ENCODE measurements at regions not wholly inside any gene's neighbourhood (a gene's known extent, or its start where the extent isn't known, plus 50 kb on each side); places are given as distances from the start of the nearest gene placed in this dataset.

DNA sequence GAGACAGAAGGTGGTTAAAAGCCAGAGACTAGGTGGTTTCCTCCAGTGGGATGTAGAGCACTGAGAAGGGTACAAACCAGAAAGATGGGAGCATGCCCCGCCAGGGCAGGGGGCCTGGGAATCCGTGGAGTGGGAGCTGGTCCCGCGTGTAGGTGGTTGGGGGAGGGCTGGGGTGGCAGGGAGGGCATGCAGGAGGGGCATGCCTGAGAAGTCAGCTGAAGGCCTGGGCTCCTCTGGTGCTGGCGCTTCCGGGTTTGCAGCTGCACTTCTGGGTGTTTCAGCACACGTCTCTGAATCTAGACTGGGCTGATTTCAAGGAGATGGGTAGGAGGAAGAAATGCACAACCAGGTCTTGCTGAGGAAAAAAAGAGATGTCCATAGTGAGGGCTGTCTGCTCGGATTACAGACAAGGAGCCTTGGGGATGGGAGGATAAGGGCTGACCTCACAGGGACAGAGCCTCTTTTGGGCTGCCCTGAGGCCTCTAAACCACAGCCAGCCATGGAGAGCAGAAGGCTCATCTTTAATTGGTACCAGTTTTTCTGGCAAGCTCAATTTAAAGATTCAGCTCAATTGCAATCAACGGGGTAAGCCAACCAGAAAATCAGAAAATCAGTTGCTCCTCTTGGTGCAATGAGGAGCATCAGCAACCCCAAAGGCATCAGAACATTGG is 151.9 kb downstream of the FAM43A start:
- no peak overlapping the region for H3K27ac Mint-ChIP-seq (ENCODE audit: unreplicated experiment)
- no peak for DNase-seq
- H3K4me3 Mint-ChIP-seq (ENCODE audit: unreplicated experiment): no peak overlapping the region
- peaks cover 2% of the 10 kb centered on the region for H3K27me3 Mint-ChIP-seq (ENCODE audit: unreplicated experiment)
- H3K36me3 Mint-ChIP-seq (ENCODE audit: unreplicated experiment): peaks cover 4% of the 10 kb centered on the region
- no peak for TF ChIP-seq CTCF (IDR thresholded peaks at IDR 0.05; ENCODE audit: partially characterized antibody, unreplicated experiment)
- peaks cover 3% of the 10 kb centered on the region for H3K4me1 Mint-ChIP-seq (ENCODE audit: low read depth, unreplicated experiment)
- peaks cover 7% of the 10 kb centered on the region for H3K9me3 Mint-ChIP-seq (ENCODE audit: unreplicated experiment)

- no peak overlapping the region for H3K27ac Mint-ChIP-seq (ENCODE audit: unreplicated experiment)
- peaks cover 7% of the 10 kb centered on the region for H3K9me3 Mint-ChIP-seq (ENCODE audit: unreplicated experiment)
- H3K36me3 Mint-ChIP-seq (ENCODE audit: unreplicated experiment): peaks cover 4% of the 10 kb centered on the region
- TF ChIP-seq CTCF (IDR thresholded peaks at IDR 0.05; ENCODE audit: partially characterized antibody, unreplicated experiment): no peak
- H3K27me3 Mint-ChIP-seq (ENCODE audit: unreplicated experiment): peaks cover 2% of the 10 kb centered on the region
- H3K4me3 Mint-ChIP-seq (ENCODE audit: unreplicated experiment): no peak overlapping the region
- H3K4me1 Mint-ChIP-seq (ENCODE audit: low read depth, unreplicated experiment): peaks cover 3% of the 10 kb centered on the region
- no peak for DNase-seq
Measured at GRCh38 chr3:194838236-194838635, 152.6 kb downstream of the FAM43A start.

DNA sequence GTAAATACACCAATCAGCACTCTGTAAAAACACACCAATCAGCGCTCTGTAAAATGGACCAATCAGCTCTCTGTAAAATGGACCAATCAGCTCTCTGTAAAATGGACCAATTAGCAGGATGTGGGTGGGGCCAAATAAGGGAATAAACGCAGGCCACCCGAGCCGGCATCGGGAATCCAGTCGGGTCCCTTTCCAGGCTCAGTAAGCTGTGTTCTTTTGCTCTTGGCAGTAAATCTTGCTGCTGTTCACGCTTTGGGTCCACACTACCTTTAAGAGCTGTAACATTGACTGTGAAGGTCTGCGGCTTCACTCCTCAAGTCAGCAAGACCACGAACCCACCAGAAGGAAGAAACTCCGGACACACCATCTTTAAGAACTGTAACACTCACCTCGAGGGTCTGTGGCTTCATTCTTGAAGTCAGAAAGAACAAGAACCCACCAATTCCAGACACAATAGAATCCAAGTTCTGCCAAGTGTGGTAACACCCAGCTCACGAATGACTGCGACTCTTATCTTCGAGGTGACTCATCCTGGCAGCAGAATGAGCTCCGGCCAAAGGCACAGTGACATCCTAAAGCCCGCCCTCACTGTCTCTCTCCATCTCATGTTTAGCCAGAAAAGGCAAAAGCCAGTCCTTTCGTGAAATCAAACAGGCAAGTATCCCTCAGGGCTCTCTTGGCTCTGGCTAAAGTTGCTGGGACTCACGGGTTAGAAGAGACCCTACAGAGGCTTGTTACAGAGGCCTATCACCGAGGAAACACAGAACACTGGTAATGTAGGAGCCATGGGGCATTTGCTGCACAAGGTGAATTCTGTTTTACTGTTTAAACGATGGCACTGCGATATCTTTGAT is 155.2 kb downstream of the FAM43A start:
- no peak for DNase-seq
- Mint-ChIP-seq H3K4me3 (ENCODE audit: unreplicated experiment) (no peak overlapping the region), H3K4me1 (ENCODE audit: low read depth, unreplicated experiment) (no peaks in the 10 kb centered on the region), H3K27me3 (ENCODE audit: unreplicated experiment) (peaks cover 6% of the 10 kb centered on the region), H3K36me3 (ENCODE audit: unreplicated experiment) (peaks cover 11% of the 10 kb centered on the region), H3K27ac (ENCODE audit: unreplicated experiment) (no peak overlapping the region), H3K9me3 (ENCODE audit: unreplicated experiment) (peaks cover 3% of the 10 kb centered on the region)
- no peak for TF ChIP-seq CTCF (IDR thresholded peaks at IDR 0.05; ENCODE audit: partially characterized antibody, unreplicated experiment)

GRCh38 chr3:194841515-194841841 is 155.8 kb downstream of the FAM43A start:
- H3K36me3 Mint-ChIP-seq (ENCODE audit: unreplicated experiment): peaks cover 11% of the 10 kb centered on the region
- no peak overlapping the region for H3K4me3 Mint-ChIP-seq (ENCODE audit: unreplicated experiment)
- no peak overlapping the region for H3K27ac Mint-ChIP-seq (ENCODE audit: unreplicated experiment)
- no peak for DNase-seq
- no peak for TF ChIP-seq CTCF (IDR thresholded peaks at IDR 0.05; ENCODE audit: partially characterized antibody, unreplicated experiment)
- no peaks in the 10 kb centered on the region for H3K4me1 Mint-ChIP-seq (ENCODE audit: low read depth, unreplicated experiment)
- H3K27me3 Mint-ChIP-seq (ENCODE audit: unreplicated experiment): peaks cover 6% of the 10 kb centered on the region
- peaks cover 4% of the 10 kb centered on the region for H3K9me3 Mint-ChIP-seq (ENCODE audit: unreplicated experiment)

DNA sequence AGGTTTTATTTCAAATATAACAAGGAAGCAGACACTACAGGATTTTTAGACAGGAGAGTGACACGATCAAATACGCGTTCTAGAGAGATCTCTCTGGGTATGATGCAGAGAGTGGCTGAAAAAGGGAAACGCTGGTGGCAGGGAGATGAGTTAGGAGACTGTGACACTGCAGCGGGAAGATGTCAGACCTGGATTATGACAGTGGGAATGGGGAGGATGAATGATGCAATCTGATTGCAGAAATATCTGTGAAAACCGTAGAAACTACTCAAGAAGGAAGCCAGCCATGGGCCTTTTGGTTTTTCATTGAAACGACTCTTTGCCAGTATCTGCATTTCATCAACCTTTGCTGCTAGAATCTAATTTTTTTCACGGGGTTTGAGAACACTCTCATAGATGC is 157.9 kb downstream of the FAM43A start:
- Mint-ChIP-seq H3K27me3 (ENCODE audit: unreplicated experiment) (peaks cover 9% of the 10 kb centered on the region), H3K36me3 (ENCODE audit: unreplicated experiment) (peaks cover 9% of the 10 kb centered on the region), H3K27ac (ENCODE audit: unreplicated experiment) (no peak overlapping the region), H3K4me1 (ENCODE audit: low read depth, unreplicated experiment) (peaks cover 10% of the 10 kb centered on the region), H3K4me3 (ENCODE audit: unreplicated experiment) (no peak overlapping the region), H3K9me3 (ENCODE audit: unreplicated experiment) (peaks cover 8% of the 10 kb centered on the region)
- no peak for DNase-seq
- TF ChIP-seq CTCF (IDR thresholded peaks at IDR 0.05; ENCODE audit: partially characterized antibody, unreplicated experiment): no peak

Data from glutamatergic neuron (in vitro differentiated cells).